ENCODE measurements at regions not wholly inside any gene's neighbourhood (a gene's known extent, or its start where the extent isn't known, plus 50 kb on each side); places are given as distances from the start of the nearest gene placed in this dataset.

DNA sequence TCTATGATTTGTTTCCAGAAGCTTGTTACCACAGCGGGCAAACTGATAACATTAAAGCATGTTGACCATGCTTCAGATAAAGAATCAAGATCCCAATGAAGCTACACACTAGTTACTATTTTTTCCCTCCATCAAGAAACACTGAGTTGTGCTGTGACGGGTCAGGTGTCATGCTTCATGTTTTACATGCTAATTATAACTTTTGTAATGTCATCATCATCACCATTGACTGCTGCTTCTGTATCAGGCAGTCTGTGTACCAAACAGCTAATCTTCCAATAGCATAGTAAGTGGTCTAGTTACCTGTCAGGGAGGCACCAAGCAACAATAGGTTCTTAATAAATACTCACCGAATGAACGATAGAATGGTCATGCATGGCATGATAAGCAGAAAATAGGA is 388.1 kb downstream of the THBS2 start:
- H3F3A ChIP-seq (ENCODE audit: insufficient read depth, low read depth) = no peaks in the 10 kb centered on the region
- H3K36me3 ChIP-seq (ENCODE audit: low read depth) = no peaks in the 10 kb centered on the region
- H3K4me1 ChIP-seq (replicated peaks; ENCODE audit: insufficient read depth) = no peaks in the 10 kb centered on the region
- no peaks in the 10 kb centered on the region for H3K9me2 ChIP-seq (ENCODE audit: insufficient read depth)
- no peaks in the 10 kb centered on the region for H3K9me3 ChIP-seq (ENCODE audit: insufficient read depth, low read depth)
- H4K20me1 ChIP-seq (ENCODE audit: insufficient read depth) = no peaks in the 10 kb centered on the region
- no peak overlapping the region for H3K27ac ChIP-seq
- no peaks in the 10 kb centered on the region for H3K79me2 ChIP-seq (ENCODE audit: low read depth)
- ChIA-PET CTCF (no interaction called here), POLR2A (ENCODE audit: unreplicated experiment) (no interaction called here)
- BruUV-seq (replicated peaks) = no TSS peak
- no peak overlapping the region for H3K4me2 ChIP-seq
- TF ChIP-seq EZH2 (IDR thresholded peaks at IDR 0.05; ENCODE audit: low read depth) = no peak
- TF ChIP-seq, protein P1, sequence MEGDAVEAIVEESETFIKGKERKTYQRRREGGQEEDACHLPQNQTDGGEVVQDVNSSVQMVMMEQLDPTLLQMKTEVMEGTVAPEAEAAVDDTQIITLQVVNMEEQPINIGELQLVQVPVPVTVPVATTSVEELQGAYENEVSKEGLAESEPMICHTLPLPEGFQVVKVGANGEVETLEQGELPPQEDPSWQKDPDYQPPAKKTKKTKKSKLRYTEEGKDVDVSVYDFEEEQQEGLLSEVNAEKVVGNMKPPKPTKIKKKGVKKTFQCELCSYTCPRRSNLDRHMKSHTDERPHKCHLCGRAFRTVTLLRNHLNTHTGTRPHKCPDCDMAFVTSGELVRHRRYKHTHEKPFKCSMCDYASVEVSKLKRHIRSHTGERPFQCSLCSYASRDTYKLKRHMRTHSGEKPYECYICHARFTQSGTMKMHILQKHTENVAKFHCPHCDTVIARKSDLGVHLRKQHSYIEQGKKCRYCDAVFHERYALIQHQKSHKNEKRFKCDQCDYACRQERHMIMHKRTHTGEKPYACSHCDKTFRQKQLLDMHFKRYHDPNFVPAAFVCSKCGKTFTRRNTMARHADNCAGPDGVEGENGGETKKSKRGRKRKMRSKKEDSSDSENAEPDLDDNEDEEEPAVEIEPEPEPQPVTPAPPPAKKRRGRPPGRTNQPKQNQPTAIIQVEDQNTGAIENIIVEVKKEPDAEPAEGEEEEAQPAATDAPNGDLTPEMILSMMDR (conservative IDR thresholded peaks at IDR 0.05) = no peak
- intact Hi-C loops (cut with micrococcal nuclease; ENCODE audit: unreplicated experiment) = no loop called here
- no peak for DNase-seq
- peaks cover 4% of the 10 kb centered on the region; the same call in 1 of the 2 replicates for H3K27me3 ChIP-seq (ENCODE audit: insufficient read depth, low read depth)
- H2AFZ ChIP-seq = no peak overlapping the region
- no peak overlapping the region for H3K4me3 ChIP-seq

GRCh38 chr6:168864541-168865460 is 388.8 kb downstream of the THBS2 start:
- intact Hi-C loops (cut with micrococcal nuclease; ENCODE audit: unreplicated experiment) = no loop called here
- no TSS peak for BruUV-seq (replicated peaks)
- no peaks in the 10 kb centered on the region for H3K9me2 ChIP-seq (ENCODE audit: insufficient read depth)

DNA sequence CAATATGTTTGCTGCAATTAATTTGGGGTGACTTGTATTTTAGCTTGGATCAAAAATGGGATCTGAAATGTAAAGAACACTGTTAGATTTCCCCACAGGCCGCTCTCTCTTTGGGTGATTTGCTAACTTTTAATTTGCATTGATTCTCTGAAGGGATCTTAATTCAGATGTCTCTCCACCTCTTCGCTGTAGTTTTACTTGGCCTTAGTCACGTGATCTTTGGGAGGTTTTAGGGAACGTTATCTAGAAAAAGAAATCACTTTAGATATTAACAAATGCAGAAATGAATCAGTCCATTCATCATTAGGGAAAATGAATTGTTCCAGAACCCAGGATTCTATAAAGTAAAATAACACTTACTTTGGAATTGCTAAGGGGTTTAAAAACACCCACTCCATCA is 390.2 kb downstream of the THBS2 start:
- POLR2A ChIA-PET (ENCODE audit: unreplicated experiment) = no interaction called here
- H3K4me3 ChIP-seq = no peak overlapping the region
- TF ChIP-seq, protein P1 (conservative IDR thresholded peaks at IDR 0.05) = no peak
- no peak for TF ChIP-seq EZH2 (IDR thresholded peaks at IDR 0.05; ENCODE audit: low read depth)
- H4K20me1 ChIP-seq (ENCODE audit: insufficient read depth) = no peaks in the 10 kb centered on the region
- DNase-seq = no peak
- no peak overlapping the region for H3K27ac ChIP-seq
- peaks cover 4% of the 10 kb centered on the region; the same call in 1 of the 2 replicates for H3K27me3 ChIP-seq (ENCODE audit: insufficient read depth, low read depth)
- no peaks in the 10 kb centered on the region for H3F3A ChIP-seq (ENCODE audit: insufficient read depth, low read depth)
- H3K4me1 ChIP-seq (replicated peaks; ENCODE audit: insufficient read depth) = no peaks in the 10 kb centered on the region
- CTCF ChIA-PET = no interaction called here
- no peaks in the 10 kb centered on the region for H3K9me3 ChIP-seq (ENCODE audit: insufficient read depth, low read depth)
- BruUV-seq (replicated peaks) = no TSS peak
- H3K9me2 ChIP-seq (ENCODE audit: insufficient read depth) = no peaks in the 10 kb centered on the region
- intact Hi-C loops (cut with micrococcal nuclease; ENCODE audit: unreplicated experiment) = no loop called here
- no peak overlapping the region for H3K4me2 ChIP-seq
- H3K36me3 ChIP-seq (ENCODE audit: low read depth) = no peaks in the 10 kb centered on the region
- H2AFZ ChIP-seq = no peak overlapping the region
- no peaks in the 10 kb centered on the region for H3K79me2 ChIP-seq (ENCODE audit: low read depth)

More at GRCh38 chr6:168864541-168865460, 388.8 kb downstream of the THBS2 start:
- Histone ChIP-seq H3K4me1 (replicated peaks; ENCODE audit: insufficient read depth) (no peaks in the 10 kb centered on the region), H2AFZ (no peak overlapping the region), H3K4me3 (no peak overlapping the region), H3K27ac (no peak overlapping the region), H3K4me2 (no peak overlapping the region), H3K27me3 (ENCODE audit: insufficient read depth, low read depth) (peaks cover 4% of the 10 kb centered on the region; the same call in 1 of the 2 replicates), H3K79me2 (ENCODE audit: low read depth) (no peaks in the 10 kb centered on the region), H4K20me1 (ENCODE audit: insufficient read depth) (no peaks in the 10 kb centered on the region), H3K9me3 (ENCODE audit: insufficient read depth, low read depth) (no peaks in the 10 kb centered on the region), H3K36me3 (ENCODE audit: low read depth) (no peaks in the 10 kb centered on the region), H3F3A (ENCODE audit: insufficient read depth, low read depth) (no peaks in the 10 kb centered on the region)
- POLR2A ChIA-PET (ENCODE audit: unreplicated experiment) = no interaction called here
- no peak for TF ChIP-seq EZH2 (IDR thresholded peaks at IDR 0.05; ENCODE audit: low read depth)
- TF ChIP-seq, protein P1 (conservative IDR thresholded peaks at IDR 0.05) = no peak
- CTCF ChIA-PET = no interaction called here
- DNase-seq = no peak
